ENCODE measurements at regions not wholly inside any gene's neighbourhood (a gene's known extent, or its start where the extent isn't known, plus 50 kb on each side); places are given as distances from the start of the nearest gene placed in this dataset.

GRCh38 chrX:30141966-30142365 lies 73.4 kb upstream of the MAGEB2 start:
- TF ChIP-seq, protein P1, sequence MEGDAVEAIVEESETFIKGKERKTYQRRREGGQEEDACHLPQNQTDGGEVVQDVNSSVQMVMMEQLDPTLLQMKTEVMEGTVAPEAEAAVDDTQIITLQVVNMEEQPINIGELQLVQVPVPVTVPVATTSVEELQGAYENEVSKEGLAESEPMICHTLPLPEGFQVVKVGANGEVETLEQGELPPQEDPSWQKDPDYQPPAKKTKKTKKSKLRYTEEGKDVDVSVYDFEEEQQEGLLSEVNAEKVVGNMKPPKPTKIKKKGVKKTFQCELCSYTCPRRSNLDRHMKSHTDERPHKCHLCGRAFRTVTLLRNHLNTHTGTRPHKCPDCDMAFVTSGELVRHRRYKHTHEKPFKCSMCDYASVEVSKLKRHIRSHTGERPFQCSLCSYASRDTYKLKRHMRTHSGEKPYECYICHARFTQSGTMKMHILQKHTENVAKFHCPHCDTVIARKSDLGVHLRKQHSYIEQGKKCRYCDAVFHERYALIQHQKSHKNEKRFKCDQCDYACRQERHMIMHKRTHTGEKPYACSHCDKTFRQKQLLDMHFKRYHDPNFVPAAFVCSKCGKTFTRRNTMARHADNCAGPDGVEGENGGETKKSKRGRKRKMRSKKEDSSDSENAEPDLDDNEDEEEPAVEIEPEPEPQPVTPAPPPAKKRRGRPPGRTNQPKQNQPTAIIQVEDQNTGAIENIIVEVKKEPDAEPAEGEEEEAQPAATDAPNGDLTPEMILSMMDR (IDR thresholded peaks at IDR 0.05), result no peak
- no peak for TF ChIP-seq EP300 (IDR thresholded peaks at IDR 0.05)
